Astrocyte (in vitro differentiated cells and primary cell): ENCODE measurements at regions not wholly inside any gene's neighbourhood (a gene's known extent, or its start where the extent isn't known, plus 50 kb on each side); places are given as distances from the start of the nearest gene placed in this dataset.

Experiments
- CTCF ChIP-seq: IDR thresholded peaks from 2 replicates; pipeline ENCODE4 v1.5.1; 2011; ENCODE audit warnings: low read depth, mild to moderate bottlenecking, inconsistent platforms, low read length, moderate library complexity; ENCODE audit not compliant: insufficient read depth
- EZH2 ChIP-seq: IDR thresholded peaks from 2 replicates; pipeline ENCODE4 v1.6.1; 2012; ENCODE audit warnings: mild to moderate bottlenecking, low read length, inconsistent platforms; ENCODE audit not compliant: insufficient read depth

GRCh38 chrX:127390316-127390715 lies 570.8 kb downstream of the PRR32 start:
- TF ChIP-seq EZH2 (no peak), CTCF (no peak)
